ENCODE measurements at regions not wholly inside any gene's neighbourhood (a gene's known extent, or its start where the extent isn't known, plus 50 kb on each side); places are given as distances from the start of the nearest gene placed in this dataset.

GRCh38 chr4:171042989-171043524 is 770.1 kb upstream of the GALNTL6 start:
- Mint-ChIP-seq H3K27ac (no peak overlapping the region), H3K27me3 (no peaks in the 10 kb centered on the region), H3K4me1 (no peaks in the 10 kb centered on the region), H3K9me3 (ENCODE audit: insufficient read depth) (no peaks in the 10 kb centered on the region), H3K4me3 (no peak overlapping the region)
- TF ChIP-seq CTCF (IDR thresholded peaks at IDR 0.05) (no peak), EZH2 (IDR thresholded peaks at IDR 0.05; ENCODE audit: borderline replicate concordance, insufficient read depth, low read depth, low read length, poor library complexity, severe bottlenecking) (no peak)
- no peaks in the 10 kb centered on the region for H3K36me3 ChIP-seq (replicated peaks in 1 of 2; ENCODE audit: control extremely low read depth in 1 of 2, control insufficient read depth in 1 of 2, extremely low read depth in 1 of 2, insufficient read depth in 2 of 2, low read length in 1 of 2)
- no peaks in the 10 kb centered on the region for H3K27me3 ChIP-seq (replicated peaks in 1 of 4; ENCODE audit: control extremely low read depth in 1 of 4, control insufficient read depth in 3 of 4, insufficient read depth in 4 of 4, low read length in 3 of 4)
- H3K9ac ChIP-seq (ENCODE audit: low read length), result no peak overlapping the region
- POLR2A ChIA-PET, result no interaction called here
- WGBS (ENCODE audit: insufficient coverage), result 96% methylated on average over 45 of the region's 46 CpGs
- H2AFZ ChIP-seq (ENCODE audit: insufficient read depth, low read depth, low read length, poor library complexity, severe bottlenecking), result no peak overlapping the region
- H3K27ac ChIP-seq (ENCODE audit: low read length in 2 of 2), result no peak overlapping the region
- H4K20me1 ChIP-seq (ENCODE audit: control insufficient read depth, insufficient read depth, low read length, poor library complexity, severe bottlenecking), result no peaks in the 10 kb centered on the region
- H3K4me1 ChIP-seq (ENCODE audit: control insufficient read depth in 2 of 2, insufficient read depth in 2 of 2, low read length in 2 of 2), result no peaks in the 10 kb centered on the region
- no peaks in the 10 kb centered on the region for H3K79me2 ChIP-seq (ENCODE audit: control insufficient read depth, insufficient read depth, low read length)
- no peak for ATAC-seq (ENCODE audit: low read depth)
- intact Hi-C loops (cut with micrococcal nuclease), result no loop called here
- CTCF ChIA-PET, result no interaction called here
- H3K9me3 ChIP-seq (ENCODE audit: control extremely low read depth in 1 of 3, control insufficient read depth in 2 of 3, insufficient read depth in 1 of 3, low read length in 2 of 3), result peaks cover 0 to 12% (median 0%) of the 10 kb centered on the region in 3 donors
- no peak overlapping the region for H3K4me3 ChIP-seq (ENCODE audit: control extremely low read depth in 1 of 5, extremely low read depth in 1 of 5, insufficient read depth in 1 of 5, low read depth in 2 of 5, low read length in 4 of 5)
- H3K4me2 ChIP-seq (replicated peaks; ENCODE audit: low read depth, low read length, poor library complexity, severe bottlenecking), result no peak overlapping the region
- DNase-seq, result no peak

GRCh38 chr4:171035909-171036308 is 777.3 kb upstream of the GALNTL6 start:
- Mint-ChIP-seq H3K9me3 (ENCODE audit: insufficient read depth) (no peaks in the 10 kb centered on the region), H3K27me3 (no peaks in the 10 kb centered on the region), H3K4me1 (peaks cover 6% of the 10 kb centered on the region), H3K27ac (no peak overlapping the region), H3K4me3 (no peak overlapping the region)
- Histone ChIP-seq H3K9ac (ENCODE audit: low read length) (no peak overlapping the region), H4K20me1 (ENCODE audit: control insufficient read depth, insufficient read depth, low read length, poor library complexity, severe bottlenecking) (no peaks in the 10 kb centered on the region), H3K9me3 (ENCODE audit: control extremely low read depth in 1 of 3, control insufficient read depth in 2 of 3, insufficient read depth in 1 of 3, low read length in 2 of 3) (no peaks in the 10 kb centered on the region), H3K36me3 (replicated peaks in 1 of 2; ENCODE audit: control extremely low read depth in 1 of 2, control insufficient read depth in 1 of 2, extremely low read depth in 1 of 2, insufficient read depth in 2 of 2, low read length in 1 of 2) (no peaks in the 10 kb centered on the region), H2AFZ (ENCODE audit: insufficient read depth, low read depth, low read length, poor library complexity, severe bottlenecking) (no peak overlapping the region), H3K27me3 (replicated peaks in 1 of 4; ENCODE audit: control extremely low read depth in 1 of 4, control insufficient read depth in 3 of 4, insufficient read depth in 4 of 4, low read length in 3 of 4) (no peaks in the 10 kb centered on the region), H3K4me1 (ENCODE audit: control insufficient read depth in 2 of 2, insufficient read depth in 2 of 2, low read length in 2 of 2) (no peaks in the 10 kb centered on the region), H3K4me3 (ENCODE audit: control extremely low read depth in 1 of 5, extremely low read depth in 1 of 5, insufficient read depth in 1 of 5, low read depth in 2 of 5, low read length in 4 of 5) (no peak overlapping the region), H3K4me2 (replicated peaks; ENCODE audit: low read depth, low read length, poor library complexity, severe bottlenecking) (no peak overlapping the region), H3K79me2 (ENCODE audit: control insufficient read depth, insufficient read depth, low read length) (no peaks in the 10 kb centered on the region), H3K27ac (ENCODE audit: low read length in 2 of 2) (no peak overlapping the region)
- no peak for DNase-seq
- ChIA-PET CTCF (no interaction called here), POLR2A (no interaction called here)
- intact Hi-C loops (cut with micrococcal nuclease), result no loop called here
- TF ChIP-seq EZH2 (IDR thresholded peaks at IDR 0.05; ENCODE audit: borderline replicate concordance, insufficient read depth, low read depth, low read length, poor library complexity, severe bottlenecking) (no peak), CTCF (IDR thresholded peaks at IDR 0.05) (no peak)
- WGBS (ENCODE audit: insufficient coverage), result no CpG with 5 or more reads among the region's 3 CpGs
- ATAC-seq (ENCODE audit: low read depth), result no peak
